Activated CD4-positive, alpha-beta T cell treated with anti-CD3 and anti-CD28 coated beads, Interleukin-2, amount 10 ng/mL, durations not matched to agents 24 days and 14 days (primary cell): ENCODE measurements at regions not wholly inside any gene's neighbourhood (a gene's known extent, or its start where the extent isn't known, plus 50 kb on each side); places are given as distances from the start of the nearest gene placed in this dataset.

ENCODE experiments used
- DNase-seq: peaks from one replicate; pipeline ENCODE4 v3.0.0; 2022
- H3K27ac Mint-ChIP-seq: one replicate; pipeline ENCODE4 v1.8.0; 2022; ENCODE audit warnings: mild to moderate bottlenecking, mixed read lengths
- H3K27me3 Mint-ChIP-seq: one replicate; pipeline ENCODE4 v1.8.0; 2022; ENCODE audit warnings: mixed read lengths
- H3K36me3 Mint-ChIP-seq: one replicate; pipeline ENCODE4 v1.8.0; 2022; ENCODE audit warnings: low read depth, mild to moderate bottlenecking, mixed read lengths
- H3K4me1 Mint-ChIP-seq: one replicate; pipeline ENCODE4 v1.8.0; 2021; ENCODE audit warnings: mixed read lengths
- H3K4me3 Mint-ChIP-seq: one replicate; pipeline ENCODE4 v1.8.0; 2022; ENCODE audit warnings: mild to moderate bottlenecking, moderate library complexity, mixed read lengths
- H3K9me3 Mint-ChIP-seq: one replicate; pipeline ENCODE4 v1.8.0; 2021; ENCODE audit warnings: mixed read lengths
- intact Hi-C: fragments of 100-400 bp; cut with micrococcal nuclease; formaldehyde crosslinking; loops from one replicate; pipeline ENCODE4 v1.15.1; 2023

DNA sequence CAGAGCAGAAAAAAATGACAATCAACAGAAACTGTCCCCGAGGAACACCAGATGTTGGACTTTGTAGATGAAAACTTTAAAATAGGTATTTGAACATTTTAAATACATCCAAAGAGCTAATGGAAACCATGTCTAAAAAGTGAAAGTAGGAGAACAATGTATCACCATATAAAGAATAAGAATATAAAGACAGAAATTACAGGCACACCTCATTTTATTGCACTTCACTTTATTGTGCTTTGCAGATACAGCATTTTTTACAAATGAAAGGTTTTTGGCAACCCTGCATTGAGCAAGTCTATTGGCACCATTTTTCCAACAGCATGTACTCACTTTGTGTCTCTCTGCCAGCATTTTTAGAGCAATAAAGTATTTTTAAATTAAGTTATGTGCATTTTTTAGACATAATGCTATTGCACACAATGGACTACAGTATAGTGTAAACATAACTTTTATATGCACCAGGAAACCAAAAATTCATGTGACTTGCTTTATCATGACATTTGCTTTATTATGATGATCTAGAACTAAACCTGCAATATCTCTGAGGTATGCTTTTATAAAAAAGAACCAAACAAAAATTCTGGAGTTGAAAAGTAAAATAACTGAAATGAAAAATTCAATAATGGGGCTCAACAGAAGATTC, 212.4 kb upstream of the CASK start:
- peaks cover 5% of the 10 kb centered on the region for H3K4me1 Mint-ChIP-seq
- peaks cover 4% of the 10 kb centered on the region for H3K36me3 Mint-ChIP-seq
- H3K9me3 Mint-ChIP-seq, result peaks cover 3% of the 10 kb centered on the region
- peaks cover 3% of the 10 kb centered on the region for H3K27me3 Mint-ChIP-seq
- H3K4me3 Mint-ChIP-seq, result no peak overlapping the region
- H3K27ac Mint-ChIP-seq, result no peak overlapping the region
- DNase-seq, result no peak
- intact Hi-C loops, result no loop called here

DNA sequence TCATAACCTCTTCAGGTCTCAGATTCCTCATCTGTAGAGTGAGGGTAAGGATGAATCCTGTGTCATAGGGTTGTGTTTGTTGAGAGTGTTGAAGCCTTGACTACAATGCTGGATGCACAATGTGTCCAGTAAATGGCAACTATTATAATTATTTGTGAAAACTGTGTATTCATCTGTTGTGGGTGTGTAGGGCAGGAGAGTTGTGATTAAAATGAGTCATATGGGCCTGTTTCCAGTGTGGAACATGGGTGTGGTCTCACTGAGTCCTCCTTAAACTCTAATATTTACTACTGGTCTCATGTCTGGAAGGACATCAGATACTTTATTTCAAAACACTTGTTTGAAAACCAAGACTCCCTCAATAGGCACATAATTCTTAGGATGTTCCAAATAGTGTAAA, 208.5 kb upstream of the CASK start:
- Mint-ChIP-seq H3K9me3 (peaks cover 6% of the 10 kb centered on the region), H3K27me3 (no peaks in the 10 kb centered on the region), H3K4me3 (no peak overlapping the region), H3K27ac (no peak overlapping the region), H3K36me3 (peaks cover 4% of the 10 kb centered on the region), H3K4me1 (peaks cover 33% of the 10 kb centered on the region)
- no peak for DNase-seq
- intact Hi-C loops, result no loop called here

DNA sequence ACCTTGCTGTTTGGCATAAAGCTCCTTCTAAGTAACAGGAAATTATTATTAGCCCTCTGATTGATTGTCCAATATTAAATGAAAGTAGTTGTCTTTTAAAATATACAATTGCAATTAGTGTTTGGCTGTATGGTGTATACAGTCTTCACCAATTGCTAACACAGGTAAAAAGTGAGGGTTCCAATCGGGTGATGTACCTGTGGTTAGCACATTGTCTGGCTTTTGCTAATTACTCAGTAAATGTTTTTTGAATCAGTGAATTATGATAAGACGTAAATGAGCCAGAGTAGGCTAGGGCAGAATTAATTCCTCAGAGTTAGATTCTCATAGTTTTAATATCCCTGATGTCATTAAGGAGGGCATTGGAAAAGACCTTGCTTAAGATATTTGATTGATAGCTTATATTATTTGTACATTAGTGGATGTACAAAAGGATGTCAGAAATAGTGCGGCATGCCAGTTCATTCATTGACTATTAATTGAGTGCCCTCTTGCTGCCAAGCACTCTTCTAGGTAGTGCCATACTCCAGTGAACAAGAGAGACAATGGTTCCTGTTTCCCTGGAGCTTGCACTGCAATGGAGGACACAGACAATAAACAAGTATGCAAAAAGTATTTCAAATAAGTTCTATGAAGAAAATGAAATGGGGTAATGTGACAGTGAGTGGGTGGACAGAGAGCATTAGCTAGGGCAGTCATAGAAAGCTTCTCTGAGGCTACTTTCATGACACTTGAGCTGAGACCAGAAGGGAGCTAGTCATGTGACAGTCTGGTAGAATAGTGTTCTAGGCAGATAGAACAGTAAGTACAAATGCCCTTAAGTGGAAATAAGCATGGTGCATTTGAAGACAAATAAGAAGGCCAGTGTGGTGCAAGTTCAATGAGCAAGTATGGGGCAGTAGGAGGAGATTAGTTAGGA, 205.9 kb upstream of the CASK start:
- DNase-seq, result no peak
- intact Hi-C loops, result loop anchor here (2.0 to 5.0 kb wide), 3 partner anchors 37 to 222 kb away; partner anchors contain the start of gene CASK
- Mint-ChIP-seq H3K27me3 (no peaks in the 10 kb centered on the region), H3K36me3 (peaks cover 6% of the 10 kb centered on the region), H3K4me3 (no peak overlapping the region), H3K9me3 (peaks cover 6% of the 10 kb centered on the region), H3K27ac (no peak overlapping the region), H3K4me1 (peaks cover 46% of the 10 kb centered on the region)

DNA sequence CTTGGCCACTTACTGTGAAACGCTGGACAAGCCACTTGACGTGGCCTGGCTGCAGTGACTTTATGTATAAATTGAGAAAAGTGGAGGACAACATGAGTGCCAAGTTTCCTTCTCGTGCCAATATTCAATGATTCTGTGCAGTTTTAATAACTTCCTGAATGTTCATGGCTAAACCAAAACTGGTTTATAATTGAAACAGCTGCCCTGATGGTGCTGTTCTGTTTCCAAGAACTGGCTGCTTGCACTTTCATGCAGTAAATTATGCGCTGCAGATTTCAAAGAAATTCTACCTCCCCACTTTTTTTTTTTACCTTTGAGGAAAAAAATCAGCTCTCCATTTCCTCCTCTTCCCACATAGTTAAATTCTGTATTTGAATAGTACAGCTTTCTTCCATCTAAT, 205.2 kb upstream of the CASK start:
- Mint-ChIP-seq H3K4me1 (peaks cover 46% of the 10 kb centered on the region), H3K27me3 (no peaks in the 10 kb centered on the region), H3K27ac (peak overlapping the region; percentile 74), H3K4me3 (peak overlapping the region; percentile 48), H3K36me3 (peaks cover 4% of the 10 kb centered on the region), H3K9me3 (peaks cover 12% of the 10 kb centered on the region)
- peak; percentile 67 for DNase-seq
- intact Hi-C loops, result loop anchor here (1.0 to 5.0 kb wide), 4 partner anchors 21 to 221 kb away; partner anchors contain the start of gene CASK

DNA sequence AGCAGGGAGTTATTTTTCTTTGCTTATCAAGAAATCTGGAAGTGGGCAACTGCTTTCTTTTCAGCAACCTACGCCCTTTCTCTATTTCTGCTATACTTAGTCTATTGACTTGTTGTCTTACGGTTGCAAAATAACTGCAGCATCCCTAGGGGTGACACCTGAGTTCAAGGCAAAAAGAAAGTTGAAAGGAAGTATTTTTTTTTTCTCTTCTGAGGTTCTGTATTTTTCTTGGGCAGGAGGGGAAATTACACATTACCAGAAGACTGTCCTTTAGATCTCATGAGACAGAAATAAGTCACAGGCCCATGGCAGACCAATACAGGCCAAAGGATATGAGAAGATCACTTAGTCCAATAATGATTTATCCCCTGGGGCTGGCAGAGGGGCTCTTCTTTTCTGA, 204.7 kb upstream of the CASK start:
- H3K27ac Mint-ChIP-seq, result peak overlapping the region; percentile 74
- intact Hi-C loops, result loop anchor here (1.0 to 5.0 kb wide), 4 partner anchors 21 to 221 kb away; partner anchors contain the start of gene CASK
- H3K4me3 Mint-ChIP-seq, result peak overlapping the region; percentile 48
- DNase-seq, result peak; percentile 73
- H3K4me1 Mint-ChIP-seq, result peaks cover 46% of the 10 kb centered on the region
- H3K36me3 Mint-ChIP-seq, result peaks cover 2% of the 10 kb centered on the region
- H3K27me3 Mint-ChIP-seq, result no peaks in the 10 kb centered on the region
- H3K9me3 Mint-ChIP-seq, result peaks cover 12% of the 10 kb centered on the region

DNA sequence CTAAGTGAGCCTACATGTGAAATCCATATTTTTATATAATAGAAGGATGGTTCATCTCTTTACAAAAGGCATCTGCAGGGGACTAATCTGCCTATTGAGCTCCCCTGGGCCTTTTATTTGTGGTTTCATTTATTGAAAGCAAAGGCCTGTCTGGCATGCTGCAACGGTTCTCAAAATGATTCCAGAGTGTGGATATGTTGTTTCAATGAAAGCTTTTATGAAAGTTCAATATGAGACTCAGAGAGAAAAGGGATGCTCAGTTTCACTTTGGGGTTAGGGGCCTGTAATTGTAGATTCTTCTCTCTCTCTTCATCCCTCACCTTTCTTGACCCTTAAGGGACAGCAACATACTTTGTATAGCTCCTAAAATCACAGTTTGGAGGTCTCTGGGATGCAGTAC, 204.2 kb upstream of the CASK start:
- peak overlapping the region; percentile 53 for H3K27ac Mint-ChIP-seq
- H3K4me1 Mint-ChIP-seq, result peaks cover 43% of the 10 kb centered on the region
- peak overlapping the region; percentile 48 for H3K4me3 Mint-ChIP-seq
- H3K9me3 Mint-ChIP-seq, result peaks cover 12% of the 10 kb centered on the region
- no peaks in the 10 kb centered on the region for H3K27me3 Mint-ChIP-seq
- peak; percentile 54 for DNase-seq
- intact Hi-C loops, result loop anchor here (2.0 to 5.0 kb wide), 3 partner anchors 35 to 220 kb away; no protein-coding TSS in a partner anchor
- peaks cover 2% of the 10 kb centered on the region for H3K36me3 Mint-ChIP-seq

DNA sequence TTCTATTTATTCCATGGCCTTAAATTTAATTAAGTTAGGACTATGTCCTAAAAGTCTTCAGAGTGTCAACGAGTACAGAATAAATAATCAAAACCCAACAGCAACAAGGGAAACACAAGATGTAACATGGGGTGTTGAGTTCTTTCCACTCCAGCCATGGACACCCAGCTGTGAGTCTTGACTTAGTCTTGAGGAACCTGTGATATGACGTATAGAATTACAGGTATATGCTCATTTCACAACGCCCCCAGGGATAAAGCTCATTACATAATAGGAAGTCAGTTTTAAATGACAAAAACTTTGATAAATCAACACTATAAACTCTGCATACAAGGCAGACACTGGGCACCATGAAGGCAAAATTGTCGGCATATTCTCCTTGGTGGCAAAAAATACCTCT, 200.0 kb upstream of the CASK start:
- H3K9me3 Mint-ChIP-seq, result peaks cover 8% of the 10 kb centered on the region
- H3K4me3 Mint-ChIP-seq, result no peak overlapping the region
- no peaks in the 10 kb centered on the region for H3K27me3 Mint-ChIP-seq
- no peak overlapping the region for H3K27ac Mint-ChIP-seq
- no peak for DNase-seq
- H3K4me1 Mint-ChIP-seq, result peaks cover 25% of the 10 kb centered on the region
- intact Hi-C loops, result no loop called here
- peaks cover 2% of the 10 kb centered on the region for H3K36me3 Mint-ChIP-seq

DNA sequence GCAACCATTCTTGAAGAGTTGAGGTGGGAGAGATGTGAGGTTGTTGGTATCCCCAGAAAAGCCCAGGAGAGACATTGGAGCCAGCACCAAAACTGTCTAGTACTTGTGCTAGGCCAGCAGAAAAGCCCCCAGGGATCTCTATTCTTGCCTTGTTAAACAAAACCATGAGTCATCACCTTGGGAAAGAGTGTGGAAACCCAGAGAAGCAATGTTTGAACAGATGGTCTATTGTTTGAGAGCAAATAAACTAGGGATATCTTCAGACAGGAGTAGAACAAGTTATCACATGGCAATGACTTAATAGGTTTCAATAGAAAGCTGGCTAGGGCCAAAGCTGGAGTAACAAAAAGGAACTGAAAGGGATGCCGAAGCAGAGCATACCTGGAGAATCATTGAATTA, 195.7 kb upstream of the CASK start:
- intact Hi-C loops, result no loop called here
- no peaks in the 10 kb centered on the region for H3K27me3 Mint-ChIP-seq
- no peak overlapping the region for H3K4me3 Mint-ChIP-seq
- no peak for DNase-seq
- H3K27ac Mint-ChIP-seq, result no peak overlapping the region
- H3K9me3 Mint-ChIP-seq, result peaks cover 12% of the 10 kb centered on the region
- H3K4me1 Mint-ChIP-seq, result peaks cover 8% of the 10 kb centered on the region
- H3K36me3 Mint-ChIP-seq, result peaks cover 1% of the 10 kb centered on the region

DNA sequence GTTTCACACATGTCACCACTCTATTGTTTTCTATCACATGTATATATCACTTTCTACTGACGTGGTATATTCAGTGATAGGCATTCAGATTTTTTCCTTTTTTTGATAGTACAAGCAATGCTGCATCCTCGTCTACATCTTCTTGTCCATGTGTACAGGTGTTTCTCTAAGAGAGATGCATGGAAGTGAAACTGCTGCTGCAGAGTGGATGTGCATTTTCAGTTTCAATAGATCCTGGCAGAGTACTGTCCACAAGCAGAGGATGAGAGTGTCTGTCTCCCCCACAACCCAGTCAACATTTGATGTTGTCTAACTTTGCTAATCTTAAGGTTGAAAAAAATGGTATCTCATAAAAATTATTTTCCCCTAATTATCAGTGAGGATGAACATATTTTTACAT, 194.0 kb upstream of the CASK start:
- peaks cover 4% of the 10 kb centered on the region for H3K36me3 Mint-ChIP-seq
- H3K27ac Mint-ChIP-seq, result no peak overlapping the region
- H3K4me3 Mint-ChIP-seq, result no peak overlapping the region
- DNase-seq, result no peak
- intact Hi-C loops, result no loop called here
- H3K4me1 Mint-ChIP-seq, result peaks cover 8% of the 10 kb centered on the region
- no peaks in the 10 kb centered on the region for H3K27me3 Mint-ChIP-seq
- peaks cover 19% of the 10 kb centered on the region for H3K9me3 Mint-ChIP-seq

DNA sequence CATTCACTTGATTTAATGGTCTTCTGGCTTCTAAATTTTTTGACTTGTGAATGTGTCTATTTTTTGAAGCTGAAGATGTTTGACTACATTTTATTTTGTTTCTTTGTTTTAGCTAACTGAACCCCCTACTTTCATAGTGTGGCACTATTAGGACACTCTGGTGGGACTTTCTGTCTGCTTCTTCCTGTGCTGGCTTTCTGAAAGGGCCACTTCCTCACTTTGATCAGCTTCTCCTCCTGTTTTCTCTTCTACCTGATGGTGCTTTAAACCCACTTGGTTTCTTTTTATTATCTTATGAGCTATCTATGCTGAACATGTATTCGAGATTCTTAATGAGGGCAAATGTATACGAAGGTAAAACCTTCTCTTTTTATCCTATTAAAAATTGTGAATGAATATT, 186.1 kb upstream of the CASK start:
- intact Hi-C loops, result loop anchor here (5.0 kb wide), 2 partner anchors 187 to 202 kb away; partner anchors contain the start of gene CASK
- H3K36me3 Mint-ChIP-seq, result peaks cover 8% of the 10 kb centered on the region
- H3K4me1 Mint-ChIP-seq, result peaks cover 19% of the 10 kb centered on the region
- H3K27me3 Mint-ChIP-seq, result no peaks in the 10 kb centered on the region
- H3K9me3 Mint-ChIP-seq, result peaks cover 22% of the 10 kb centered on the region
- H3K4me3 Mint-ChIP-seq, result peak overlapping the region; percentile 28
- DNase-seq, result no peak
- no peak overlapping the region for H3K27ac Mint-ChIP-seq

DNA sequence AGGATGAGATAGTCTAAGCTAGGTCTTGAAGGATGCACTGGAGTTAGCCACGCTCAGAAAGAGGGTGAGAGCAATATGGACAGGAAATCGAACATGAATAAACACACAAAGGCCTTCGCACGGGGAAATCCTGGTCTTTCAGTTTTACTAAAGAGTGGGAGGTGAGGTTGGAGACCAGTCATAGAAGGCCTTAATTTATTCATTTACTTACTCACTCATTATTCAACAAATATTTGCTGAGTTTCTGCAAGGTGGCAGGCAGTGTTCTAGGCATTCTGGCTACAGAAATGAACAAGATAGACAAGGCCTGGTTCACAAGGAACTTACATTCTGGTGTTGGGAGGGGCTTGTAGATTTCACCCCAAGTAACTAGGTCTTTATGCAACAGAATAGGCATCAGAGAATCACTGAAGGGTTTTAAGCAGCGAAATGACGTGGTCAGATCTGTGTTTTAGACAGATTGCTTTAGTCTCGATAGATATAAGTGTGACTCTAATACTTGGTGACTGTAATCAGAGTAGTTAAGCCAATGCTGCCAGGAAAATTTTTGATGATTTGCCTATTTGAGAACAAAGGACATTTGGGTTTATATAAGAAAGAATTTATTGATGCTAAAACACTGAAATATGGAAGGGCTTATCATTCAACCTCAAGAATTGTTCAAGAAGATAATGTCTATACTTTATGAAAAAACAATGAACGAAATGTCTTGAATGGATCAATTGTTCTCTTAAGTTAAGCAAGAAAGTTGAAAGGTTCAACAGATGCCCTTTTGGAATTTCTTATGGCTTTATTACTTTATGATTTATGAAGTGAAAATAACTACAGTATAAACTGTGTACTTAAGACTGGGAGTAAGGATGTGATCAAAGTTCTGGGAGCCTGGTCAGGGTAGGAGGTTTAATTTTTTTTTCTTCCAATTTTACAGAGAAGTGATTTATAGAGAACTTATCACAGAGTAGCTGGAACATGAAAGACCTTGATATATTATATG, 184.4 kb upstream of the CASK start:
- intact Hi-C loops, result loop anchor here (1.0 to 5.0 kb wide), 4 partner anchors 17 to 200 kb away; partner anchors contain the start of gene CASK
- Mint-ChIP-seq H3K4me3 (no peak overlapping the region), H3K9me3 (peaks cover 12% of the 10 kb centered on the region), H3K27ac (peak overlapping the region; percentile 67), H3K4me1 (peaks cover 20% of the 10 kb centered on the region), H3K27me3 (no peaks in the 10 kb centered on the region), H3K36me3 (peaks cover 4% of the 10 kb centered on the region)
- peak; percentile 55 for DNase-seq

DNA sequence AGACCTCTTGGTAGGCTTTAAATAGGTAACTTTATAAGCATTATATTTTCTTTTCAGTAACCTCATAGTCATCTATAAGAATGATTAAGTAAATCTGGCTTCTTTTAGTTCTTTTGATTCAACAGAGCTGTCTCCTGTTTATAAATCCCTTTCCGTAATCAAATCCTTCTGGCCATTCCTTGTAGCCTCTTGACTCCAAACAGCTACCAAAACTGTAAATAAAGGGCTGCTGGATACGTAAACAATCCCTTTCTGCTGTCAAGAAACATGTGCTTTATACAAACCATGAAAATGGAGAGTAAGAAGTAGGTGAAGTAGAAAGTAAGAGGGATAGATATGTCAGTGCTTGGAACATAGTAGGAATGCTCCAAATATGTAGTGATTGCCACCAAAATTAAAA, 183.2 kb upstream of the CASK start:
- no peaks in the 10 kb centered on the region for H3K27me3 Mint-ChIP-seq
- H3K4me1 Mint-ChIP-seq, result peaks cover 20% of the 10 kb centered on the region
- peaks cover 4% of the 10 kb centered on the region for H3K36me3 Mint-ChIP-seq
- H3K9me3 Mint-ChIP-seq, result peaks cover 6% of the 10 kb centered on the region
- no peak overlapping the region for H3K4me3 Mint-ChIP-seq
- H3K27ac Mint-ChIP-seq, result no peak overlapping the region
- DNase-seq, result no peak
- intact Hi-C loops, result loop anchor here (2.0 to 5.0 kb wide), 3 partner anchors 16 to 199 kb away; partner anchors contain the start of gene CASK
